Omental fat pad (tissue), 3 donors: ENCODE measurements at regions not wholly inside any gene's neighbourhood (a gene's known extent, or its start where the extent isn't known, plus 50 kb on each side); places are given as distances from the start of the nearest gene placed in this dataset.

ENCODE experiments used
- ATAC-seq: fragments of 150-250 bp; one replicate; pipeline ENCODE4 v1.9.1; 2016; ENCODE audit warnings: mild to moderate bottlenecking, moderate library complexity; ENCODE audit not compliant: low FRiP score
- DNase-seq: peaks from one replicate; pipeline ENCODE4 v3.0.0-alpha.2; 2019; ENCODE audit warnings: low spot score
- CTCF ChIP-seq, 3 donors: fragments of 450-650 bp; IDR thresholded peaks; one replicate each; pipeline ENCODE4 v1.5.1; 2016 to 2017; ENCODE audit warnings: antibody characterized with exemption in 3 of 3, mild to moderate bottlenecking in 3 of 3, moderate library complexity in 2 of 3

- DNase-seq: no peak
- TF ChIP-seq CTCF (IDR thresholded peaks at IDR 0.05): no peak
- ATAC-seq: no peak
Observed at GRCh38 chr5:109931049-109931780, 241.5 kb downstream of the MAN2A1 start.

GRCh38 chr5:109935833-109936490 is 246.2 kb downstream of the MAN2A1 start:
- no peak for DNase-seq
- ATAC-seq: no peak
- TF ChIP-seq CTCF (IDR thresholded peaks at IDR 0.05): no peak

- TF ChIP-seq CTCF (IDR thresholded peaks at IDR 0.05): no peak
- ATAC-seq (no peak), DNase-seq (no peak)
Observed at GRCh38 chr5:109936996-109937395, 247.3 kb downstream of the MAN2A1 start.

- ATAC-seq (no peak), DNase-seq (no peak)
- no peak for TF ChIP-seq CTCF (IDR thresholded peaks at IDR 0.05)
Observed at GRCh38 chr5:109937951-109938350, 248.2 kb downstream of the MAN2A1 start.

- DNase-seq (no peak), ATAC-seq (no peak)
- no peak for TF ChIP-seq CTCF (IDR thresholded peaks at IDR 0.05)
Observed at GRCh38 chr5:109938453-109938852, 248.7 kb downstream of the MAN2A1 start.

GRCh38 chr5:109939116-109939682 is 249.5 kb downstream of the MAN2A1 start:
- no peak for ATAC-seq
- no peak for DNase-seq
- no peak for TF ChIP-seq CTCF (IDR thresholded peaks at IDR 0.05)
